ENCODE measurements at regions not wholly inside any gene's neighbourhood (a gene's known extent, or its start where the extent isn't known, plus 50 kb on each side); places are given as distances from the start of the nearest gene placed in this dataset.

GRCh38 chr20:52918311-52918710 is 53.8 kb upstream of the TSHZ2 start:
- TF ChIP-seq EP300 (IDR thresholded peaks at IDR 0.05) (no peak), CTCF (IDR thresholded peaks at IDR 0.05) (no peak), POLR2A (IDR thresholded peaks at IDR 0.05; ENCODE audit: low read depth) (no peak)

Data from esophagus muscularis mucosa (tissue), 4 donors.